ENCODE measurements at regions not wholly inside any gene's neighbourhood (a gene's known extent, or its start where the extent isn't known, plus 50 kb on each side); places are given as distances from the start of the nearest gene placed in this dataset.

GRCh38 chr6:20028562-20028961 lies 183.7 kb downstream of the MBOAT1 start:
- Mint-ChIP-seq H3K4me3 (no peak overlapping the region), H3K9me3 (peaks cover 3% of the 10 kb centered on the region), H3K4me1 (no peaks in the 10 kb centered on the region), H3K27me3 (ENCODE audit: low read depth) (no peaks in the 10 kb centered on the region), H3K36me3 (ENCODE audit: low read depth) (no peaks in the 10 kb centered on the region), H3K27ac (no peak overlapping the region)
- no peak for TF ChIP-seq CTCF (IDR thresholded peaks at IDR 0.05; ENCODE audit: unreplicated experiment in 3 of 3)

- H3K9me3 Mint-ChIP-seq = peaks cover 3% of the 10 kb centered on the region
- H3K27me3 Mint-ChIP-seq (ENCODE audit: low read depth) = no peaks in the 10 kb centered on the region
- H3K4me1 Mint-ChIP-seq = no peaks in the 10 kb centered on the region
- no peak overlapping the region for H3K4me3 Mint-ChIP-seq
- TF ChIP-seq CTCF (IDR thresholded peaks at IDR 0.05; ENCODE audit: unreplicated experiment in 3 of 3) = no peak
- no peaks in the 10 kb centered on the region for H3K36me3 Mint-ChIP-seq (ENCODE audit: low read depth)
- H3K27ac Mint-ChIP-seq = no peak overlapping the region
Measured at GRCh38 chr6:20029979-20030378, 182.3 kb downstream of the MBOAT1 start.

- Mint-ChIP-seq H3K27me3 (ENCODE audit: low read depth) (no peaks in the 10 kb centered on the region), H3K9me3 (peaks cover 3% of the 10 kb centered on the region), H3K4me1 (no peaks in the 10 kb centered on the region), H3K27ac (no peak overlapping the region), H3K4me3 (no peak overlapping the region), H3K36me3 (ENCODE audit: low read depth) (no peaks in the 10 kb centered on the region)
- no peak for TF ChIP-seq CTCF (IDR thresholded peaks at IDR 0.05; ENCODE audit: unreplicated experiment in 3 of 3)
Measured at GRCh38 chr6:20031342-20031741, 180.9 kb downstream of the MBOAT1 start.

- H3K9me3 Mint-ChIP-seq = peaks cover 3% of the 10 kb centered on the region
- no peak for TF ChIP-seq CTCF (IDR thresholded peaks at IDR 0.05; ENCODE audit: unreplicated experiment in 3 of 3)
- H3K27me3 Mint-ChIP-seq (ENCODE audit: low read depth) = no peaks in the 10 kb centered on the region
Measured at GRCh38 chr6:20033697-20034407, 178.4 kb downstream of the MBOAT1 start.

GRCh38 chr6:20034408-20034769 lies 177.9 kb downstream of the MBOAT1 start:
- Mint-ChIP-seq H3K4me3 (no peak overlapping the region), H3K36me3 (ENCODE audit: low read depth) (no peaks in the 10 kb centered on the region), H3K27ac (no peak overlapping the region), H3K4me1 (no peaks in the 10 kb centered on the region), H3K27me3 (ENCODE audit: low read depth) (peaks cover 3% of the 10 kb centered on the region), H3K9me3 (peaks cover 6% of the 10 kb centered on the region)
- no peak for TF ChIP-seq CTCF (IDR thresholded peaks at IDR 0.05; ENCODE audit: unreplicated experiment in 3 of 3)

More at GRCh38 chr6:20033697-20034407, 178.4 kb downstream of the MBOAT1 start:
- Mint-ChIP-seq H3K36me3 (ENCODE audit: low read depth) (no peaks in the 10 kb centered on the region), H3K4me1 (no peaks in the 10 kb centered on the region), H3K27ac (no peak overlapping the region), H3K4me3 (no peak overlapping the region)

- TF ChIP-seq CTCF (IDR thresholded peaks at IDR 0.05; ENCODE audit: unreplicated experiment in 3 of 3) = no peak
- no peak overlapping the region for H3K27ac Mint-ChIP-seq
- no peaks in the 10 kb centered on the region for H3K36me3 Mint-ChIP-seq (ENCODE audit: low read depth)
- no peaks in the 10 kb centered on the region for H3K4me1 Mint-ChIP-seq
- peaks cover 11% of the 10 kb centered on the region for H3K9me3 Mint-ChIP-seq
- no peak overlapping the region for H3K4me3 Mint-ChIP-seq
- H3K27me3 Mint-ChIP-seq (ENCODE audit: low read depth) = peaks cover 3% of the 10 kb centered on the region
Measured at GRCh38 chr6:20036141-20036677, 176.1 kb downstream of the MBOAT1 start.
